ENCODE measurements at regions not wholly inside any gene's neighbourhood (a gene's known extent, or its start where the extent isn't known, plus 50 kb on each side); places are given as distances from the start of the nearest gene placed in this dataset.

DNA sequence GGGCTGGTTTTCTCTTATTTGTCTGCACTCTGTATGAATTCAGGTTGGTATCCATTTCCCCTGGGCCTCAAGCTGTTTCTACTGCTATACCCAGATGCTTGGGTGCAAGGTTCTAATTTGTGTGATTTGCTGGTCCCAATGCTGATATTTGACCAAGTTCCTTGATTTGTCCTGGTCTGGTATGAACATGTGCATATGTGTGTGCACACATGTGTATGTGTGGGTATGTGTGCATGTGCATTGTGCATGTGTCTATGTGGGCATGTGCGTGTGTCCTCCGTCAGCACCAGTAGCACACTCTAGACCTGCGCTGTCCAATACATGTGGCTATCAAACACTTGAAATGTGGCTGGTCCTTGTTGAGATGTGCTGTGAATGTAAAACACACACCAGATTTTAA, 102.4 kb upstream of the TSPAN2 start:
- Histone ChIP-seq H3K4ac (ENCODE audit: low read depth, low read length) (peak overlapping the region; percentile 82), H2BK15ac (ENCODE audit: low read depth, low read length) (peak overlapping the region; percentile 92; the same call in 2 of the 3 replicates), H4K91ac (ENCODE audit: insufficient read depth, low read depth, low read length) (peak overlapping the region; percentile 25), H3K4me2 (ENCODE audit: low read depth, low read length) (no peak overlapping the region), H3K27me3 (ENCODE audit: control insufficient read depth, insufficient read depth, low read length) (no peaks in the 10 kb centered on the region), H3K14ac (replicated peaks; ENCODE audit: low read depth, low read length) (peak overlapping the region; percentile 40; the same call in 1 of the 2 replicates), H2BK120ac (ENCODE audit: low read depth, low read length) (peak overlapping the region; percentile 91), H2AK5ac (ENCODE audit: low read depth, low read length) (peak overlapping the region; percentile 94), H3K4me3 (ENCODE audit: insufficient read depth, low read depth, low read length) (no peak overlapping the region), H3K4me1 (ENCODE audit: control insufficient read depth, insufficient read depth, low read length) (peaks cover 17% of the 10 kb centered on the region), H3K9ac (ENCODE audit: low read depth, low read length) (no peak overlapping the region), H2BK5ac (ENCODE audit: low read depth, low read length, poor library complexity, severe bottlenecking) (peak overlapping the region; percentile 95), H3K56ac (ENCODE audit: extremely low read depth, insufficient read depth, low read length) (peak overlapping the region; percentile 26; the same call in 1 of the 2 replicates), H4K5ac (ENCODE audit: low read depth, low read length) (no peak overlapping the region), H4K20me1 (ENCODE audit: insufficient read depth, low read length) (peaks cover 2% of the 10 kb centered on the region; the same call in 1 of the 2 replicates), H2AK9ac (replicated peaks; ENCODE audit: low read depth, low read length, poor library complexity) (no peak overlapping the region), H3K9me1 (ENCODE audit: insufficient read depth, low read length) (peaks cover 12% of the 10 kb centered on the region), H3K9me3 (ENCODE audit: control insufficient read depth, insufficient read depth, low read length) (no peaks in the 10 kb centered on the region), H3K36me3 (ENCODE audit: control insufficient read depth, insufficient read depth, low read length) (no peaks in the 10 kb centered on the region), H2BK20ac (ENCODE audit: low read depth, low read length) (peak overlapping the region; percentile 22), H3K18ac (ENCODE audit: low read depth, low read length) (peak overlapping the region; percentile 47; the same call in 1 of the 2 replicates), H2AFZ (replicated peaks; ENCODE audit: low read length, poor library complexity) (no peak overlapping the region), H3K27ac (ENCODE audit: insufficient read depth, low read length) (no peak overlapping the region), H3K23ac (ENCODE audit: low read depth, low read length) (no peak overlapping the region; the same call in 1 of the 2 replicates), H4K8ac (ENCODE audit: low read depth in 2 of 2, low read length in 2 of 2) (no peak overlapping the region; a peak in 2 of 4 replicates), H3K79me1 (ENCODE audit: low read depth in 1 of 2, low read length in 2 of 2) (no peaks in the 10 kb centered on the region)
- dilution Hi-C loops (cut with HindIII; ENCODE audit: low sequenced_read_pairs, unreplicated experiment) (no loop called here), in situ Hi-C loops (cut with MboI; ENCODE audit: low sequenced_read_pairs) (no loop called here), intact Hi-C loops (cut with micrococcal nuclease) (loop anchor here (5.0 kb wide), 1 partner anchor 46 kb away; no protein-coding TSS in a partner anchor)
- ChIA-PET CTCF (interaction anchor here (1.5 kb wide), 1 partner anchor 12 kb away, joined by 6 read pairs; no protein-coding TSS in a partner anchor), POLR2A (ENCODE audit: unreplicated experiment) (no interaction called here)
- DNase-seq (no peak), ATAC-seq (ENCODE audit: low read depth) (no peak)
- WGBS, 2 experiments (ENCODE audit: extremely low coverage in 2 of 2, insufficient read length in 1 of 2): no CpG with 5 or more reads among the region's 3 CpGs
- BruUV-seq (replicated peaks): no TSS peak
- no peak for TF ChIP-seq SMC3 (IDR thresholded peaks at IDR 0.05; ENCODE audit: low read depth, low read length)
- TF ChIP-seq, protein P1, sequence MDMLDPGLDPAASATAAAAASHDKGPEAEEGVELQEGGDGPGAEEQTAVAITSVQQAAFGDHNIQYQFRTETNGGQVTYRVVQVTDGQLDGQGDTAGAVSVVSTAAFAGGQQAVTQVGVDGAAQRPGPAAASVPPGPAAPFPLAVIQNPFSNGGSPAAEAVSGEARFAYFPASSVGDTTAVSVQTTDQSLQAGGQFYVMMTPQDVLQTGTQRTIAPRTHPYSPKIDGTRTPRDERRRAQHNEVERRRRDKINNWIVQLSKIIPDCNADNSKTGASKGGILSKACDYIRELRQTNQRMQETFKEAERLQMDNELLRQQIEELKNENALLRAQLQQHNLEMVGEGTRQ (IDR thresholded peaks at IDR 0.05; ENCODE audit: low read depth, low read length): no peak
- TF ChIP-seq, protein P2, sequence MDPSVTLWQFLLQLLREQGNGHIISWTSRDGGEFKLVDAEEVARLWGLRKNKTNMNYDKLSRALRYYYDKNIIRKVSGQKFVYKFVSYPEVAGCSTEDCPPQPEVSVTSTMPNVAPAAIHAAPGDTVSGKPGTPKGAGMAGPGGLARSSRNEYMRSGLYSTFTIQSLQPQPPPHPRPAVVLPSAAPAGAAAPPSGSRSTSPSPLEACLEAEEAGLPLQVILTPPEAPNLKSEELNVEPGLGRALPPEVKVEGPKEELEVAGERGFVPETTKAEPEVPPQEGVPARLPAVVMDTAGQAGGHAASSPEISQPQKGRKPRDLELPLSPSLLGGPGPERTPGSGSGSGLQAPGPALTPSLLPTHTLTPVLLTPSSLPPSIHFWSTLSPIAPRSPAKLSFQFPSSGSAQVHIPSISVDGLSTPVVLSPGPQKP (IDR thresholded peaks at IDR 0.05; ENCODE audit: borderline replicate concordance, low read depth, low read length): no peak
- no peak for TF ChIP-seq NFE2L2 (IDR thresholded peaks at IDR 0.05; ENCODE audit: low read depth, low read length)
- no peak for TF ChIP-seq MAFK (IDR thresholded peaks at IDR 0.05; ENCODE audit: low read depth, low read length)
- no peak for TF ChIP-seq RAD21 (IDR thresholded peaks at IDR 0.05; ENCODE audit: low read length)
- TF ChIP-seq RCOR1 (IDR thresholded peaks at IDR 0.05; ENCODE audit: insufficient replicate concordance, low read length): no peak
- TF ChIP-seq RFX5 (IDR thresholded peaks at IDR 0.05; ENCODE audit: low read depth, low read length): no peak
